ENCODE measurements at regions not wholly inside any gene's neighbourhood (a gene's known extent, or its start where the extent isn't known, plus 50 kb on each side); places are given as distances from the start of the nearest gene placed in this dataset.
"Not testable (repeated sequence)": the region's sequence is repeated elsewhere in the genome, so short reads cannot be mapped to it uniquely, and the experiment has no call there.

GRCh38 chr18:51463483-51464136 lies 266.1 kb upstream of the MEX3C start:
- DNase-seq: no peak

DNA sequence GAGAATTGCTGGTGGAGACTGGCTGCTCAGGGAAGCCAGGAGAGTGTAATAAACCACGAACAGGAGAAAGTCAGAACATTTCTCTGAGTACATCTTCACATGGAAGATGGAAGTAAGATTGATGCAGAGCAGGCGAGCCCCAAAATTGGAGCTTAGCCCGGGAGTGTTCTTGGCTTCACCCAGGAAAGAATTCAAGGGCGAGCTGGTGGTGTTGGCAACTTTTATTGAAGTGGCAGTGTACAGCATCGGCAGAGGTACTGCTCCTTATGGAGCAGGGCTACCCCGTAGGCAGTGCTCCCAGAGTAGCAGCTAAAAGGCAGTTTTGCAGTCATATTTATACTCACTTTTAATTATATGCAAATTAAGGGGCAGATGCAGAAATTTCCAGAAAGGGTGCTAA lies 281.4 kb upstream of the MEX3C start:
- no peak for DNase-seq

GRCh38 chr18:51479736-51480135 lies 282.3 kb upstream of the MEX3C start:
- DNase-seq: no peak

DNA sequence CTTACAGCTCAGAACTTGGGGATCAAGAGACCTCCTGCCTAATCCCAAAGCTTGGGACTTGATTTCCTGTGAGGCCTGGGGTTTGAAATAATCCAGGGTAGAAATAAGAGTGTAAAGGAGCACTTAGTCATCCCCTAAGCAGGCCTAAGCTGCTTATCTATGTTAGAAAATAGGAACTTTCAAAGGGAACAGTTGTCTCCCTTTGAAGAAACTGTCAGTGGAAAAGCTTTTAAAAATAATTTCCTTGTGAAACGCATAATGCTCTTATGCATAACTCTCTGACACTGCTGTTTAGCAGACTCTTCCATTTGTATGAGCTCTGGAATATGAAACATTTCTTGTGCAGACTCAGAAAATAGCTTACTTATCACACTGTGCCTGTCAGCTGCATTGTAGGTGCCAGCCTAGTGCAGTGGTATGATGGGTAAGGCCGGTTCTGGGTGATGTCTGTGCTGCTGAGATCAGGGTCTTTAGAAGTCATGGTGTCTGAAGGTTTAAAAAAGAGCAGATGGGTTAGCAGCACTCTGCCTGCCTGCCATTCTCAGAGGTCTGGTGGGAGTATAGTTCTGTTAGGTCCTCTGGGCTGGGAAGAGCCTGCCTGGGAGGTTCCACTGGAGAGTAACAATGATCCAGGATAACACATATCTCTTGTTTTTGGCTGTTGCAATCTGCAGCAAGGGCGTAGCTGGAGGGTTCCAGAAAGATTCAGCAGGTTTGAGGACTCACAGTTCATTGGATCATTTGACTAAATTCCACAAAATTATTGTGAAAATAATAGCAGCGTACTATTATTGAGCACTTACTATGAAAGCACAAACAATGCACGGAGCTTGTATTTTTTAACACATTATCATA lies 283.2 kb upstream of the MEX3C start:
- no peak for DNase-seq

DNA sequence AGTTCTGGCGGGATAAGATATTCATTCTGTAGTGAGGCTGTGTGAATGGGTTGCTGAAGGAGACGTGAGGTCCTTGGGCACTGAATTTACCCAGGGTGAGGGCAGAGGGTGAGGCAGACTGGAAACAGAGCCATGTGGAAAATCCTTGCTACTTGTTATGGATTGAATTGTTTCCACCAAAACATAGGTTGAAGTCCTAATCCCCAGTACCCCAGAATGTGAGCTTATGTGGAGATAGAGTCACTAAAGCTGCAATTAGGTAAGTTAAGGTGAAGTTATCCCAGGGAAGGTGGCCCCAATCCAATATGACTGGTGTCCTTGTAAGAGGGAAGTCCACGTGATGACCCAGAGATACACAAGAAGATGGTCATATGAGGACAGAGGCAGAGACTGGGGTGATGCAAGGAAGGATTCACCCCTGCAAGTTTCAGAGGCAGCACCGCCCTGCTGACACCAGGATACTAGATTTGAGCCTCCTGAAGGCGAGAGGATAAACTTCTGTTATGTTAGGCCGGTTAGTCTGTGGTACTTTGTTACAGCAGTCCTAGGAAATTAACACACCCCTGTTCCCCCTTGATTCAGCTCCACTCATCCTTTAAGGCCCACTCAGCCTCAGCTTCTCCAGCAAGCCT lies 289.4 kb upstream of the MEX3C start:
- no peak for DNase-seq

- no peak for DNase-seq
These were observed 292.9 kb upstream of the MEX3C start for GRCh38 chr18:51490417-51490816.

DNA sequence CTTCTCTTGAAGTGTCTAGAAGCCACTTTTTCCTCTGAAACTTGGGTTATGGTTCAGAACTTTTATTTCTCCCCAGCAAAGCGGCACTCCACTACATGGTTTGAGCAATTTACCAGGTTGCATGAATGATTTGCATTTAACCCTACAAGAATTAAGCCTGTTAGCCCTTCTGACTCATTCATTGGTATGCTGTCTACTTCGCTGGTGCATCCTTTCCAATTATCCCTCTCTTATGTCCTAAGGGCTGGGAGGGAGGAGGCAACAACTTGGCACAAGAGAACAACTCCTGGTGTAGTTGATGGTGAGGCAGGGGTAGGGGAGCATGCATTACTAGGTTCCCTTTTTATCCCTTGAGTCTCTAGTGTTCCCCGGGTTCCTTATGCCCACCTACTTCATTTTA lies 293.4 kb upstream of the MEX3C start:
- no peak for DNase-seq

DNA sequence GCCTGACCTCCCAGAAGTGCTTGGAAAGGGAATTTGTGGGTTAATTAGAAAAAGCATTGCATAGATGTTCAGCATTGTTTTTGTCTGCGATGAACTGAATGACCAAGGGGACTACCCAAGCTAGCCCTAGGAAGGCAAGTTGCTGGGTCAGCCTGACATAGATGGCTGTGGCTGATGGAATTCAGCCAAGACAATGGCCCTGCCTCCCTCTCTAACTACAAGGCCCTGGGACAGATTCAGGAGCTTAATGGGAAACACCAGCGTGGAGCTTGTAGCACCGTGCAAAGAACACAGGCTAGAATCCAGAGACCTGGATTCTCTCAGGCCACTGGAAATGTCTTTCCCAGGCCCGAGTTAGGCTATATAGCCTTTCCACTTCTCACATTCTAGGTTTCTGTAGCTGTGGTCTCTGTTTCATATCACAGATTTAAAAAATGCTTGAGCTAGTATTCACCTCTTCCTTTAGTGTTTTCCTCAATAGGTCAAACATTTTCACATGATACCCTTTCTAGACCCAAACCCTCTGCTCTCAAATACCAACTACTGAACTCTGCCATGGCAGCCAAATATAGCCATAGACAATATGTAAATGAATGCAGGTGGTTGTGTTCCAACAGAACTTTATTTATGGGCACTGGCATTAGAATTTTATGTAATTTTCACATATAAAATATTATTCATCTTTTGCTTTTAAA lies 294.3 kb upstream of the MEX3C start:
- no peak for DNase-seq

GRCh38 chr18:51498085-51498855 lies 300.8 kb upstream of the MEX3C start:
- no peak for DNase-seq

- no peak for DNase-seq
These were observed 305.9 kb upstream of the MEX3C start for GRCh38 chr18:51503351-51503750.

DNA sequence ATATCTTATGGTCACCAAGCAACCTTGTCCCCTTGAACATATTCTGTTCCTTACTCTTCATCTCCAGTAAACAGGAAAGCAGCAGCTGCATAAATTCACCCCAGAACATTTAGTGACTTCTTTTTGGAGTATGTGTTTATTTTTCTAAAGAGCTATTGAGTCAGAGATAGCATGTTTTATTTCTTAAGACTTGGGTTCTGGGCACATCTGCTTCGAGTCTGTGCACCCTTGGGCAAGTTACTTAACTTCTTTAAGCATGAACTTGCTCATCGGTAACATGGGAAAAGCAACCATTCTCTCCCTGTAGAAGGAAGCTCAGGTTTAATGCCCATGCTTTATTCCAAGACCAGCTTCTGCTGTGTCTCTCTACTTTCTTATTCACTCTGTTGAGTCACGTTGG lies 309.3 kb upstream of the MEX3C start:
- no peak for DNase-seq

DNA sequence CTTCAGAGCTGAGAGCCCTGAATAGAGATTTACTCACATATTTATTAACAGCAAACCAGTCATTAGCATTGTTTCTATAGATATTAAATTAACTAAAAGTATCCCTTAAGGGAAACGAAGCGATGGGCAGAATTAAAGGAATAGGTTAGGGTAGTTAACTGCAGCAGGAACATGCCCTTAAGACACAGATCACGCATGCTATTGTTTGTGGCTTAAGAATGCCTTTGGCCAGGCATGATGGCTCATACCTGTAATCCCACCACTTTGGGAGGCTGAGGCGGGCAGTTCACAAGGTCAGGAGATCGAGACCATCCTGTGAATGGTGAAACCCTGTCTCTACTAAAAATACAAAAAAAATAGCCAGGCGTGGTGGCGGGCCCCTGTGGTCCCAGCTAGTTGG lies 310.9 kb upstream of the MEX3C start:
- not testable (repeated sequence) for DNase-seq

- no peak for DNase-seq
These were observed 312.5 kb upstream of the MEX3C start for GRCh38 chr18:51510020-51510419.

DNA sequence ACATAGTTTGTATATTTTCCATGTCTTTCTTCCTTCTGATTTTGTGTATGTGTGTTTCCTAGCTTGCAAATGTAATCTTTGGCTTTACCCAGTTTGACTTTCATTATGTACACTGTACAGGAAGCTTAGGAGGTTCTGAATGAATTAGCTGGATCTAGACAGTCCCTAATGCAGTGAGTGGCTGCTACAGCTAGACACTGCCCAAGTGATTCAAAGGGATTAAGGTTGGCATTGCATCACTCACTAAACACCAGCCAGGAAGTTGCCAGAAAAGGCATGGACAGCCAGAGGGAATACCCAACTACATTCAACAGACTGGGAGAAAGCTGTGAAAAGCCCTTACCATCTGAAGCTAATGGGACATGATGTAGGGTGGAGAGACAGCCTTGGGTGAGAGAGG lies 316.0 kb upstream of the MEX3C start:
- no peak for DNase-seq

GRCh38 chr18:51514128-51514527 lies 316.6 kb upstream of the MEX3C start:
- DNase-seq: no peak

DNA sequence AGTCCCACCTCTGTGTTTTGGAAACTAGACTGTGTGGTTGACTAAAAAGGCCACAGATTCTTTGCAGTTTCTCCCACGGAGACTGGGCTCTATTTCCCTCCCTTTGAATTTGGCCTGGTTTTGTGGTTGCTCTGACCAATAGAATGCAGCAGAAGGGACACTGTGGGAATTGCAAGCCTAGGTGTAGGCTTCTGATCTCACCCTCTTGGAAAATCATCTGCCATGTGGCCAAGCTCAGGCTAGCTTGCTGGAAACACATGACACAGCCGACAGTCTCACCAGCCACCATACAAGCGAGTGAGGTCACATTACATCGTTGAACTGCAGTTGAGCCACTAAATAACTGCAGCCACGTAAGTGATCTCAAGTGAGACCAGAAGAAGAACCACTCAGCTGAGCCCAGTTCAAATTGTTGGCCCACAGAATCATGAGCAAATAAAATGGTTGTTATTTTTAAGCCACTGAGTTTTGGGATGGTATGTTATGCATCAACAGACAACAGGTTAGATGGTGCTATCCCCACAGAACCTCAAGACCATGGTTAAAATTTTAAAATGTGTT lies 319.1 kb upstream of the MEX3C start:
- no peak for DNase-seq

DNA sequence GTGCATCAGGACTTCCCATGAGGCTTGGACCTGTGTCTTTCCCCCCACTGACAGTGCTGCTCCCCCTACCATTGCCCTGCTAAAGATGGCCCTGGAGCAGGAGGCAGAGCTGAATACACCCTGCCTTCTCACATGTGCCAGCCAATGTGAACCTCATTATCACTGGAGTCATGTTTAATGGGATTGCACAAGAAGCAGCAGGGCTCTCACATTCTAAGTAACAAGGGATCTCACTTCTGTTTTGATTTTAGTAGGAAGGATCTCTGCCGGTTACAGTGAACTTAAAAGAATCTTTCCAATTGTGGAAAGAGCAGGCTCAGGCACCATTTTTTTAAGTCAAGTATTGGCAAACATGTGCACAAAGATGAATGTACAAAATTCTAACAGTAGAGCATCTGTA lies 322.1 kb upstream of the MEX3C start:
- no peak for DNase-seq

GRCh38 chr18:51520676-51521180 lies 323.2 kb upstream of the MEX3C start:
- DNase-seq: no peak

DNA sequence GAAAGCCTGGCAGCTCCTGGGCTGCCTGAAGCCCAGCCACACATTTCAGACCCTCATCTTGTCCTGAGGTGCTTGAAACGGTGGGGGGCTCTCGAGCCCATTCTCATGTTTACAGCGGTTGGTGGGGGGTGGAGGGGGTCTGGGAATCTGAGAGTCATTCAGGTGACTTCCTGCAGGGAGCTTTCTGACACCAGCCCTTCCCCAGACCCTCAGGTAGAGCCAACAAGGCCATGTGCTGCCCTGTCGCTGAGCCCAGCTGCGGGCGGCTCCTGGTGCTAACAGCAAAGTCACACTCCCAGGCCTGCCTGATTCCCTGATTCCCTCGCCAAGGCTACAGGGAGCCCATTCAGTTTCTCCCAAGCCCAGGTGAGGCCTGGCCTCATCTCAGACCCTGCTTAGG lies 324.9 kb upstream of the MEX3C start:
- DNase-seq: no peak

DNA sequence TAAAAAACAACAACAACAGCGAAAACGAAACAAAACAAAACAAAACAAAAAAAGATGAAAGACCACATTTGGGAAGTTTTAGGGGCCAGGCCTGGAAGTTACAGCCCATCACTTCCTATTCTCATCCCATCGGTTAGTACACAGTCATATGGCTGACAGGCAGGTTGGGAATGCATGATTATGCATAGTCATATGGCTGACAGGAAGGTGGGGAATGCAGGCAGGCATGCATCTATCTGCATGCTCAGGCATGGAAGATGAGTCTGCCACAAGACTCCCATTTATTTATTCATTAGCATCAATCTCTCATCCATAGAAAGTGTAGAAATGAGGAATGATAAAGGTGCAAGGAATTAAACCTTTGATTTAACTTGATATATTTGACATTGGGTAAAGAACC lies 325.3 kb upstream of the MEX3C start:
- no peak for DNase-seq

GRCh38 chr18:51523671-51524070 lies 326.2 kb upstream of the MEX3C start:
- DNase-seq: no peak

Data from AML-193 (cell line).